GM23338 (cell line): ENCODE measurements at regions not wholly inside any gene's neighbourhood (a gene's known extent, or its start where the extent isn't known, plus 50 kb on each side); places are given as distances from the start of the nearest gene placed in this dataset.

Source experiments
- ATAC-seq: fragments of 200-7000 bp; cut with Tn5 transposase; 3 replicates; pipeline ENCODE4 v1.9.1; 2020
- DNase-seq: peaks from one replicate; pipeline ENCODE4 v3.0.0-alpha.2; 2015; ENCODE audit warnings: low spot score
- H2AFZ ChIP-seq: fragments of 200-600 bp; sonication (generic); 2 replicates; pipeline ENCODE4 v1.8.0; 2016; ENCODE audit warnings: antibody characterized with exemption, mild to moderate bottlenecking, moderate library complexity
- H3F3A ChIP-seq: fragments of 200-600 bp; sonication (generic); replicated peaks from 2 replicates; pipeline ENCODE4 v1.8.0; 2017; ENCODE audit warnings: antibody characterized with exemption, mixed run types, low read depth
- H3K27ac ChIP-seq: fragments of 200-600 bp; sonication (generic); 2 replicates; pipeline ENCODE4 v1.6.1; 2016; ENCODE audit warnings: low read depth
- H3K27me3 ChIP-seq: fragments of 200-600 bp; sonication (generic); 2 replicates; pipeline ENCODE4 v1.8.0; 2016; ENCODE audit warnings: mild to moderate bottlenecking, mixed run types, moderate library complexity; ENCODE audit not compliant: insufficient read depth
- H3K36me3 ChIP-seq: fragments of 200-600 bp; sonication (generic); 2 replicates; pipeline ENCODE4 v1.8.0; 2016; ENCODE audit warnings: mild to moderate bottlenecking; ENCODE audit not compliant: insufficient read depth
- H3K4me1 ChIP-seq: fragments of 200-600 bp; sonication (generic); 2 replicates; pipeline ENCODE4 v1.8.0; 2016; ENCODE audit warnings: mild to moderate bottlenecking, moderate library complexity; ENCODE audit not compliant: insufficient read depth
- H3K4me2 ChIP-seq: fragments of 200-600 bp; sonication (generic); 2 replicates; pipeline ENCODE4 v1.7.1; 2017; ENCODE audit warnings: mixed run types
- H3K4me3 ChIP-seq: fragments of 200-600 bp; sonication (generic); 2 replicates; pipeline ENCODE4 v1.6.1; 2016; ENCODE audit warnings: mixed run types
- H3K79me2 ChIP-seq: fragments of 200-600 bp; sonication (generic); replicated peaks from 2 replicates; pipeline ENCODE4 v1.8.0; 2017; ENCODE audit warnings: mild to moderate bottlenecking; ENCODE audit not compliant: insufficient read depth
- H3K9me2 ChIP-seq: fragments of 200-600 bp; sonication (generic); 2 replicates; pipeline ENCODE4 v1.8.0; 2017; ENCODE audit not compliant: insufficient read depth
- H4K20me1 ChIP-seq: fragments of 200-600 bp; sonication (generic); replicated peaks from 2 replicates; pipeline ENCODE4 v1.8.0; 2017; ENCODE audit warnings: mild to moderate bottlenecking; ENCODE audit not compliant: insufficient read depth
- H3K27ac Mint-ChIP-seq: 2 replicates; pipeline ENCODE4 v1.8.0; 2020; ENCODE audit warnings: inconsistent platforms, mild to moderate bottlenecking, moderate library complexity, mixed read lengths
- H3K27me3 Mint-ChIP-seq: 3 replicates; pipeline ENCODE4 v1.8.0; 2022; ENCODE audit warnings: low read depth, mild to moderate bottlenecking, moderate library complexity, mixed read lengths, inconsistent platforms; ENCODE audit not compliant: insufficient read depth, poor library complexity
- H3K36me3 Mint-ChIP-seq: 3 replicates; pipeline ENCODE4 v1.8.0; 2021; ENCODE audit warnings: low read depth, mild to moderate bottlenecking, inconsistent platforms, moderate library complexity, mixed read lengths
- H3K4me1 Mint-ChIP-seq: 3 replicates; pipeline ENCODE4 v1.8.0; 2020; ENCODE audit warnings: mild to moderate bottlenecking, inconsistent platforms, mixed read lengths
- H3K4me3 Mint-ChIP-seq: 3 replicates; pipeline ENCODE4 v1.8.0; 2021; ENCODE audit warnings: moderate library complexity, mild to moderate bottlenecking, inconsistent platforms, mixed read lengths
- H3K9me3 Mint-ChIP-seq: 3 replicates; pipeline ENCODE4 v1.8.0; 2020; ENCODE audit warnings: moderate library complexity, mild to moderate bottlenecking, inconsistent platforms, mixed read lengths
- CREB1 ChIP-seq: fragments of 250-450 bp; sonication (Bioruptor Pico); IDR thresholded peaks from 2 replicates; pipeline ENCODE4 v1.5.0; 2020; ENCODE audit warnings: low read depth, mild to moderate bottlenecking, moderate library complexity
- EZH2 ChIP-seq: fragments of 200-600 bp; sonication (generic); IDR thresholded peaks from one replicate; pipeline ENCODE4 v1.8.0; 2017; ENCODE audit warnings: antibody characterized with exemption, mild to moderate bottlenecking, low read depth; ENCODE audit not compliant: unreplicated experiment
- EZH2phosphoT487 ChIP-seq: fragments of 200-600 bp; sonication (generic); IDR thresholded peaks from one replicate; pipeline ENCODE4 v1.8.1; 2018; ENCODE audit warnings: antibody characterized with exemption; ENCODE audit not compliant: unreplicated experiment
- JUNB ChIP-seq: IDR thresholded peaks from one replicate; pipeline ENCODE4 v1.6.1; 2016; ENCODE audit warnings: antibody characterized with exemption; ENCODE audit not compliant: unreplicated experiment
- NANOG ChIP-seq: IDR thresholded peaks from 2 replicates; pipeline ENCODE4 v1.6.1; 2016; ENCODE audit warnings: antibody characterized with exemption, borderline replicate concordance
- POLR2AphosphoS5 ChIP-seq: IDR thresholded peaks from 2 replicates; pipeline ENCODE4 v1.6.1; 2016; ENCODE audit warnings: antibody characterized with exemption, low read depth
- STAT1 ChIP-seq: IDR thresholded peaks from one replicate; pipeline ENCODE4 v1.6.1; 2016; ENCODE audit warnings: antibody characterized with exemption; ENCODE audit not compliant: unreplicated experiment
- ZNF114 ChIP-seq: fragments of 250-450 bp; sonication (Bioruptor Pico); IDR thresholded peaks from 2 replicates; pipeline ENCODE4 v1.5.0; 2020; ENCODE audit warnings: mild to moderate bottlenecking, moderate library complexity
- ZNF331 ChIP-seq: fragments of 250-450 bp; sonication (Bioruptor Pico); IDR thresholded peaks from 2 replicates; pipeline ENCODE4 v1.5.0; 2020; ENCODE audit warnings: low read depth, mild to moderate bottlenecking, moderate library complexity
- TF ChIP-seq, protein P1 (sequence below): fragments of 250-450 bp; sonication (Bioruptor Pico); IDR thresholded peaks from 2 replicates; pipeline ENCODE4 v1.5.0; 2020; ENCODE audit warnings: mild to moderate bottlenecking, moderate library complexity
- TF ChIP-seq, protein P2 (sequence below), 2 experiments: fragments of 200-600 bp in 1 of 2; sonication (generic) in 1 of 2; conservative IDR thresholded peaks; 2 replicates each; pipeline versions ENCODE4 v1.5.1 to v1.6.1; 2016 to 2017; ENCODE audit warnings: antibody characterized with exemption in 2 of 2, low read depth in 2 of 2, mild to moderate bottlenecking in 2 of 2, moderate library complexity in 1 of 2
- TF ChIP-seq, protein P3 (sequence below): IDR thresholded peaks from 2 replicates; pipeline ENCODE4 v1.6.1; 2016; ENCODE audit warnings: antibody characterized with exemption
- TF ChIP-seq, protein P4 (sequence below): IDR thresholded peaks from one replicate; pipeline ENCODE4 v1.6.1; 2018; ENCODE audit warnings: antibody characterized with exemption; ENCODE audit not compliant: unreplicated experiment

DNA sequence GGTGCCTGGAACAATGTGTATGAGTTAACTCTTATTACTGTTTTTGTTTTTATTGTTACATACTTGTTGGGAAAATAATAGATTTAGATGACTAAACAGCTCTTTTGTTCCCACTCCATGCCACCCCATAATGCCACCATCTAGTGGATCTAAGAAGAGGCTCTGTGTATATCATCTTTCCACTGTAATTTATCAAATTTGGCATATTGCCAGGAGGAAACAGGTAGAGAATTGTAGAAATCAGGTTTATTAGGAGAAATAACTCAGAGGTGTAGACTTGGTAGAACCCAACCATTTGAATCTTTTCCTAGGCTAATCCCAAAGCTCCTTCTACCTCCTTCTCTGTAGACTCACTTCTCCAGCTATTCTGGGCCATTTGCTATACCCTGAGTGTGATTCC is 150.6 kb downstream of the GATB start:
- Mint-ChIP-seq H3K27me3 (no peaks in the 10 kb centered on the region), H3K36me3 (no peaks in the 10 kb centered on the region), H3K9me3 (no peaks in the 10 kb centered on the region), H3K27ac (no peak overlapping the region), H3K4me3 (no peak overlapping the region), H3K4me1 (peaks cover 2% of the 10 kb centered on the region; the same call in 2 of the 3 replicates)
- Histone ChIP-seq H3K4me2 (no peak overlapping the region), H3K27me3 (no peaks in the 10 kb centered on the region), H3K9me2 (no peaks in the 10 kb centered on the region), H3K36me3 (no peaks in the 10 kb centered on the region; the same call in 1 of the 2 replicates), H3K4me1 (no peaks in the 10 kb centered on the region), H3K27ac (no peak overlapping the region), H3F3A (no peaks in the 10 kb centered on the region), H4K20me1 (no peaks in the 10 kb centered on the region), H3K79me2 (0 out of 2 replicates have a peak, but pooled peaks cover 7% of the 10 kb centered on the region), H2AFZ (no peak overlapping the region), H3K4me3 (no peak overlapping the region)
- no peak for ATAC-seq
- TF ChIP-seq ZNF331 (CRISPR knock-in tag) (no peak), NANOG (no peak), ZNF114 (no peak), CREB1 (CRISPR knock-in tag) (no peak), STAT1 (no peak), EZH2phosphoT487 (no peak), POLR2AphosphoS5 (no peak), JUNB (no peak), EZH2 (no peak)
- TF ChIP-seq, protein P1, sequence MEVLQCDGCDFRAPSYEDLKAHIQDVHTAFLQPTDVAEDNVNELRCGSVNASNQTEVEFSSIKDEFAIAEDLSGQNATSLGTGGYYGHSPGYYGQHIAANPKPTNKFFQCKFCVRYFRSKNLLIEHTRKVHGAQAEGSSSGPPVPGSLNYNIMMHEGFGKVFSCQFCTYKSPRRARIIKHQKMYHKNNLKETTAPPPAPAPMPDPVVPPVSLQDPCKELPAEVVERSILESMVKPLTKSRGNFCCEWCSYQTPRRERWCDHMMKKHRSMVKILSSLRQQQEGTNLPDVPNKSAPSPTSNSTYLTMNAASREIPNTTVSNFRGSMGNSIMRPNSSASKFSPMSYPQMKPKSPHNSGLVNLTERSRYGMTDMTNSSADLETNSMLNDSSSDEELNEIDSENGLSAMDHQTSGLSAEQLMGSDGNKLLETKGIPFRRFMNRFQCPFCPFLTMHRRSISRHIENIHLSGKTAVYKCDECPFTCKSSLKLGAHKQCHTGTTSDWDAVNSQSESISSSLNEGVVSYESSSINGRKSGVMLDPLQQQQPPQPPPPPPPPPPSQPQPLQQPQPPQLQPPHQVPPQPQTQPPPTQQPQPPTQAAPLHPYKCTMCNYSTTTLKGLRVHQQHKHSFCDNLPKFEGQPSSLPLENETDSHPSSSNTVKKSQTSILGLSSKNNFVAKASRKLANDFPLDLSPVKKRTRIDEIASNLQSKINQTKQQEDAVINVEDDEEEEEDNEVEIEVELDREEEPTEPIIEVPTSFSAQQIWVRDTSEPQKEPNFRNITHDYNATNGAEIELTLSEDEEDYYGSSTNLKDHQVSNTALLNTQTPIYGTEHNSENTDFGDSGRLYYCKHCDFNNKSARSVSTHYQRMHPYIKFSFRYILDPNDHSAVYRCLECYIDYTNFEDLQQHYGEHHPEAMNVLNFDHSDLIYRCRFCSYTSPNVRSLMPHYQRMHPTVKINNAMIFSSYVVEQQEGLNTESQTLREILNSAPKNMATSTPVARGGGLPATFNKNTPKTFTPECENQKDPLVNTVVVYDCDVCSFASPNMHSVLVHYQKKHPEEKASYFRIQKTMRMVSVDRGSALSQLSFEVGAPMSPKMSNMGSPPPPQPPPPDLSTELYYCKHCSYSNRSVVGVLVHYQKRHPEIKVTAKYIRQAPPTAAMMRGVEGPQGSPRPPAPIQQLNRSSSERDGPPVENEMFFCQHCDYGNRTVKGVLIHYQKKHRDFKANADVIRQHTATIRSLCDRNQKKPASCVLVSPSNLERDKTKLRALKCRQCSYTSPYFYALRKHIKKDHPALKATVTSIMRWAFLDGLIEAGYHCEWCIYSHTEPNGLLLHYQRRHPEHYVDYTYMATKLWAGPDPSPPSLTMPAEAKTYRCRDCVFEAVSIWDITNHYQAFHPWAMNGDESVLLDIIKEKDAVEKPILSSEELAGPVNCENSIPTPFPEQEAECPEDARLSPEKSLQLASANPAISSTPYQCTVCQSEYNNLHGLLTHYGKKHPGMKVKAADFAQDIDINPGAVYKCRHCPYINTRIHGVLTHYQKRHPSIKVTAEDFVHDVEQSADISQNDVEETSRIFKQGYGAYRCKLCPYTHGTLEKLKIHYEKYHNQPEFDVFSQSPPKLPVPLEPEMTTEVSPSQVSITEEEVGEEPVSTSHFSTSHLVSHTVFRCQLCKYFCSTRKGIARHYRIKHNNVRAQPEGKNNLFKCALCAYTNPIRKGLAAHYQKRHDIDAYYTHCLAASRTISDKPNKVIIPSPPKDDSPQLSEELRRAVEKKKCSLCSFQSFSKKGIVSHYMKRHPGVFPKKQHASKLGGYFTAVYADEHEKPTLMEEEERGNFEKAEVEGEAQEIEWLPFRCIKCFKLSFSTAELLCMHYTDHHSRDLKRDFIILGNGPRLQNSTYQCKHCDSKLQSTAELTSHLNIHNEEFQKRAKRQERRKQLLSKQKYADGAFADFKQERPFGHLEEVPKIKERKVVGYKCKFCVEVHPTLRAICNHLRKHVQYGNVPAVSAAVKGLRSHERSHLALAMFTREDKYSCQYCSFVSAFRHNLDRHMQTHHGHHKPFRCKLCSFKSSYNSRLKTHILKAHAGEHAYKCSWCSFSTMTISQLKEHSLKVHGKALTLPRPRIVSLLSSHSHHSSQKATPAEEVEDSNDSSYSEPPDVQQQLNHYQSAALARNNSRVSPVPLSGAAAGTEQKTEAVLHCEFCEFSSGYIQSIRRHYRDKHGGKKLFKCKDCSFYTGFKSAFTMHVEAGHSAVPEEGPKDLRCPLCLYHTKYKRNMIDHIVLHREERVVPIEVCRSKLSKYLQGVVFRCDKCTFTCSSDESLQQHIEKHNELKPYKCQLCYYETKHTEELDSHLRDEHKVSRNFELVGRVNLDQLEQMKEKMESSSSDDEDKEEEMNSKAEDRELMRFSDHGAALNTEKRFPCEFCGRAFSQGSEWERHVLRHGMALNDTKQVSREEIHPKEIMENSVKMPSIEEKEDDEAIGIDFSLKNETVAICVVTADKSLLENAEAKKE = no peak
- TF ChIP-seq, protein P2, sequence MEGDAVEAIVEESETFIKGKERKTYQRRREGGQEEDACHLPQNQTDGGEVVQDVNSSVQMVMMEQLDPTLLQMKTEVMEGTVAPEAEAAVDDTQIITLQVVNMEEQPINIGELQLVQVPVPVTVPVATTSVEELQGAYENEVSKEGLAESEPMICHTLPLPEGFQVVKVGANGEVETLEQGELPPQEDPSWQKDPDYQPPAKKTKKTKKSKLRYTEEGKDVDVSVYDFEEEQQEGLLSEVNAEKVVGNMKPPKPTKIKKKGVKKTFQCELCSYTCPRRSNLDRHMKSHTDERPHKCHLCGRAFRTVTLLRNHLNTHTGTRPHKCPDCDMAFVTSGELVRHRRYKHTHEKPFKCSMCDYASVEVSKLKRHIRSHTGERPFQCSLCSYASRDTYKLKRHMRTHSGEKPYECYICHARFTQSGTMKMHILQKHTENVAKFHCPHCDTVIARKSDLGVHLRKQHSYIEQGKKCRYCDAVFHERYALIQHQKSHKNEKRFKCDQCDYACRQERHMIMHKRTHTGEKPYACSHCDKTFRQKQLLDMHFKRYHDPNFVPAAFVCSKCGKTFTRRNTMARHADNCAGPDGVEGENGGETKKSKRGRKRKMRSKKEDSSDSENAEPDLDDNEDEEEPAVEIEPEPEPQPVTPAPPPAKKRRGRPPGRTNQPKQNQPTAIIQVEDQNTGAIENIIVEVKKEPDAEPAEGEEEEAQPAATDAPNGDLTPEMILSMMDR (conservative IDR thresholded peaks at IDR 0.05; ENCODE audit: low read depth in 2 of 2) = no peak
- TF ChIP-seq, protein P3, sequence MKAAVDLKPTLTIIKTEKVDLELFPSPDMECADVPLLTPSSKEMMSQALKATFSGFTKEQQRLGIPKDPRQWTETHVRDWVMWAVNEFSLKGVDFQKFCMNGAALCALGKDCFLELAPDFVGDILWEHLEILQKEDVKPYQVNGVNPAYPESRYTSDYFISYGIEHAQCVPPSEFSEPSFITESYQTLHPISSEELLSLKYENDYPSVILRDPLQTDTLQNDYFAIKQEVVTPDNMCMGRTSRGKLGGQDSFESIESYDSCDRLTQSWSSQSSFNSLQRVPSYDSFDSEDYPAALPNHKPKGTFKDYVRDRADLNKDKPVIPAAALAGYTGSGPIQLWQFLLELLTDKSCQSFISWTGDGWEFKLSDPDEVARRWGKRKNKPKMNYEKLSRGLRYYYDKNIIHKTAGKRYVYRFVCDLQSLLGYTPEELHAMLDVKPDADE = no peak
- TF ChIP-seq, protein P4, sequence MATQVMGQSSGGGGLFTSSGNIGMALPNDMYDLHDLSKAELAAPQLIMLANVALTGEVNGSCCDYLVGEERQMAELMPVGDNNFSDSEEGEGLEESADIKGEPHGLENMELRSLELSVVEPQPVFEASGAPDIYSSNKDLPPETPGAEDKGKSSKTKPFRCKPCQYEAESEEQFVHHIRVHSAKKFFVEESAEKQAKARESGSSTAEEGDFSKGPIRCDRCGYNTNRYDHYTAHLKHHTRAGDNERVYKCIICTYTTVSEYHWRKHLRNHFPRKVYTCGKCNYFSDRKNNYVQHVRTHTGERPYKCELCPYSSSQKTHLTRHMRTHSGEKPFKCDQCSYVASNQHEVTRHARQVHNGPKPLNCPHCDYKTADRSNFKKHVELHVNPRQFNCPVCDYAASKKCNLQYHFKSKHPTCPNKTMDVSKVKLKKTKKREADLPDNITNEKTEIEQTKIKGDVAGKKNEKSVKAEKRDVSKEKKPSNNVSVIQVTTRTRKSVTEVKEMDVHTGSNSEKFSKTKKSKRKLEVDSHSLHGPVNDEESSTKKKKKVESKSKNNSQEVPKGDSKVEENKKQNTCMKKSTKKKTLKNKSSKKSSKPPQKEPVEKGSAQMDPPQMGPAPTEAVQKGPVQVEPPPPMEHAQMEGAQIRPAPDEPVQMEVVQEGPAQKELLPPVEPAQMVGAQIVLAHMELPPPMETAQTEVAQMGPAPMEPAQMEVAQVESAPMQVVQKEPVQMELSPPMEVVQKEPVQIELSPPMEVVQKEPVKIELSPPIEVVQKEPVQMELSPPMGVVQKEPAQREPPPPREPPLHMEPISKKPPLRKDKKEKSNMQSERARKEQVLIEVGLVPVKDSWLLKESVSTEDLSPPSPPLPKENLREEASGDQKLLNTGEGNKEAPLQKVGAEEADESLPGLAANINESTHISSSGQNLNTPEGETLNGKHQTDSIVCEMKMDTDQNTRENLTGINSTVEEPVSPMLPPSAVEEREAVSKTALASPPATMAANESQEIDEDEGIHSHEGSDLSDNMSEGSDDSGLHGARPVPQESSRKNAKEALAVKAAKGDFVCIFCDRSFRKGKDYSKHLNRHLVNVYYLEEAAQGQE = no peak
- no peak for DNase-seq
